Central memory CD8-positive, alpha-beta T cell (primary cell): ENCODE measurements at regions not wholly inside any gene's neighbourhood (a gene's known extent, or its start where the extent isn't known, plus 50 kb on each side); places are given as distances from the start of the nearest gene placed in this dataset.
"Not testable (repeated sequence)": the region's sequence is repeated elsewhere in the genome, so short reads cannot be mapped to it uniquely, and the experiment has no call there.

Experiments
- ATAC-seq: fragments of 150-1000 bp; cut with Tn5 transposase; replicated peaks from 2 replicates; pipeline ENCODE4 v1.10.0; 2022; ENCODE audit warnings: mild to moderate bottlenecking, moderate FRiP score, moderate number of reproducible peaks; ENCODE audit not compliant: poor library complexity, severe bottlenecking; ENCODE audit errors: extremely low read depth
- DNase-seq, 2 donors: peaks; one replicate each; pipeline ENCODE4 v3.0.0; 2021; ENCODE audit warnings: low spot score in 2 of 2
- H3K27ac Mint-ChIP-seq: one replicate; pipeline ENCODE4 v1.8.0; 2022; ENCODE audit warnings: low read depth, mild to moderate bottlenecking, moderate library complexity, mixed read lengths
- H3K27me3 Mint-ChIP-seq: one replicate; pipeline ENCODE4 v1.8.0; 2022; ENCODE audit warnings: mixed read lengths
- H3K36me3 Mint-ChIP-seq: one replicate; pipeline ENCODE4 v1.8.0; 2022; ENCODE audit warnings: mild to moderate bottlenecking, moderate library complexity, mixed read lengths; ENCODE audit not compliant: insufficient read depth
- H3K4me1 Mint-ChIP-seq: one replicate; pipeline ENCODE4 v1.8.0; 2022; ENCODE audit warnings: mixed read lengths
- H3K4me3 Mint-ChIP-seq: one replicate; pipeline ENCODE4 v1.8.0; 2022; ENCODE audit warnings: mild to moderate bottlenecking, moderate library complexity, mixed read lengths
- H3K9me3 Mint-ChIP-seq: one replicate; pipeline ENCODE4 v1.8.0; 2022; ENCODE audit warnings: mixed read lengths

GRCh38 chr7:56697058-56697457 is 435.2 kb downstream of the ZNF479 start:
- H3K27ac Mint-ChIP-seq, H3K27me3 Mint-ChIP-seq, H3K4me3 Mint-ChIP-seq, H3K36me3 Mint-ChIP-seq, ATAC-seq, H3K4me1 Mint-ChIP-seq, DNase-seq: not testable (repeated sequence)
- H3K9me3 Mint-ChIP-seq = peaks cover 24% of the 10 kb centered on the region

- no peaks in the 10 kb centered on the region for H3K4me1 Mint-ChIP-seq
- no peak overlapping the region for H3K4me3 Mint-ChIP-seq
- ATAC-seq = no peak
- H3K27ac Mint-ChIP-seq = no peak overlapping the region
- H3K27me3 Mint-ChIP-seq = no peaks in the 10 kb centered on the region
- H3K36me3 Mint-ChIP-seq = no peaks in the 10 kb centered on the region
- no peak for DNase-seq
- peaks cover 17% of the 10 kb centered on the region for H3K9me3 Mint-ChIP-seq
Observed at GRCh38 chr7:56686276-56686859, 445.9 kb downstream of the ZNF479 start.

DNA sequence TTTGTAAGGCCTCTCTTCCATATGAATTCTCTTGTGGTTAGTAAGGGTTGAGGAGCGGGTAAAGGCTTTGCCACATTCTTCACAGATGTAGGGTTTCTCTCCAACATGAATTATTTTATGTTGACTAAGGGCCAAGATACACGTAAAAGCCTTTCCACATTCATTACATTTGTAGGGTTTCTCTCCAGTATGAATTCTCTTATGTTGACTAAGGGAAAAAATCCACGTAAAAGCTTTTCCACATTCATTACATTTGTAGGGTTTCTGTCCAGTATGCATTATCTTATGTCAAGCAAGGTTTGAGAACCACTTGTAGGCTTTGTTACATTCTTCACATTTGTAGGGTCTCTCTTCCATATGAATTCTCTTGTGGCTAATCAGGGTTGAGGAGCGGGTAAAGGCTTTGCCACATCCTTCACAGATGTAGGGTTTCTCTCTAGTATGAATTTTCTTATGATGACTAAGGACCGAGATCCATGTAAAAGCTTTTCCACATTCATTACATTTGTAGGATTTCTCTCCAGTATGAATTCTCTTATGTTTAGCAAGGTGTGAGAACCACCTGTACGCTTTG is 493.0 kb downstream of the ZNF479 start:
- Mint-ChIP-seq H3K4me3 (no peak overlapping the region), H3K4me1 (no peaks in the 10 kb centered on the region), H3K9me3 (peaks cover 44% of the 10 kb centered on the region), H3K27me3 (no peaks in the 10 kb centered on the region), H3K27ac (no peak overlapping the region), H3K36me3 (no peaks in the 10 kb centered on the region)
- ATAC-seq = no peak
- DNase-seq = no peak

DNA sequence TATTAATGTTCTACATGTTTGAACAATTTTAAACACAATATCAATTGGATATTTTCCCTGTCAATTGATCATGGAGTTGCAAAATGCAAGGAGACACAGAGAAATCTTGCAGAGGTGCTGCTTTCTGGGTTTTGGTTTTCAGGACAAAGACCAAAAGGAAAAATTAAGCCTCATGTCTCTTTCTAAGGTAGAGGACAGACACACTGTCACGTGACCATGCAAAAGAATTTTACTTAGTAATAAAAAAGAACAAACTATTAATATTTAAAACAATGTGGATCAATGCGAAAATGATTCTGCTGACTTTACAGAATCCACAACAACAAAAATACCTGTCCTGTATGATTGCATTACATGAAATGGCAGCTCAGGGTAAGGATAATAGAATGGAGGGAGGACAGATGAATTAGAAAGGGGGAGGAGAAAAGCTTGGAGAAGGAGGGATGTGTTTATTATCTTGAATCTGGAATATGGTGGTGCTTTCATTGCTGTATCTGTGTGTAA is 493.7 kb upstream of the NUPR2 start:
- ATAC-seq = no peak

DNA sequence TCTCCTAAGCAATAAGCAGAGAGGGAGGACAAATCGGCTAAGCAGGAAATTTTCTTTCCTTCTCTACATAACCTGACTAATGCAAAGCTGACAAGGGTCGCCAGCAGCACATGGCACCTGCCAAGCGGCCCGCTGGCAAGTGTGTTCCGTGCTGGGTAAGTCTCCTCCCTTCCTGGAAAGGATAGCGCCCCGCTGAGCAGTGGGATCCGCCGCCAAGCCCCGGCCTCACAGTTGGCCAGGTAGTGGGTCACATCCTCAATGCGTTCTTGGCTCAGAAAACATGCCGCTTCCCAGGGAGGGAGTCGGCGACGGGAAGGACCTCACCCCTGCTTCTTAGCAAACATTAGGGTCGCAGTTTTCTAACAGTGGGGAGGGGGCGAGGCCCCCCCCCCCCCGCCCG is 488.9 kb upstream of the NUPR2 start:
- no peak overlapping the region for H3K27ac Mint-ChIP-seq
- H3K9me3 Mint-ChIP-seq = peaks cover 25% of the 10 kb centered on the region
- no peaks in the 10 kb centered on the region for H3K4me1 Mint-ChIP-seq
- H3K27me3 Mint-ChIP-seq = no peaks in the 10 kb centered on the region
- no peak overlapping the region for H3K4me3 Mint-ChIP-seq
- ATAC-seq (no peak), DNase-seq (no peak)
- H3K36me3 Mint-ChIP-seq = no peaks in the 10 kb centered on the region

More for the DNA sequence above, 493.7 kb upstream of the NUPR2 start:
- no peak overlapping the region for H3K4me3 Mint-ChIP-seq
- H3K27me3 Mint-ChIP-seq = no peaks in the 10 kb centered on the region
- no peaks in the 10 kb centered on the region for H3K36me3 Mint-ChIP-seq
- peaks cover 33% of the 10 kb centered on the region for H3K9me3 Mint-ChIP-seq
- H3K4me1 Mint-ChIP-seq = no peaks in the 10 kb centered on the region
- H3K27ac Mint-ChIP-seq = no peak overlapping the region
- DNase-seq = no peak

DNA sequence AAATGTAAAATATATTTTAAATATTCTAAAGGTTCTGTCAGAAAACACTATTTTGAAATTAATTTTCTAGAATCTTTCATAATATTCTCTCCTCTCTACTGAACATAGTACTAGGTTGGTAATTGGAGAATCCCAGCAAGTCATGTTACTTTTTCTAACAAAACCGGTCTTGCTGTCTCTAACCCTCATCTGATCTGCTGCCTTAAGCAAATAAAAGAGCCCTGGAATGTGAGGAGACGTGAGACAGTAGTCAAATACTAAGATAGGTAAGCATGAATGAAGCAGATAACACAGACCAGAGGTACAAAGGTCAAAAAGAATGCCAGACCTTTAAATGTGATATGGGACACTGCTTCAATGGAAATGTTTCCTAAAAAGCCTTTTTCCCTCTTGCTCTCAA is 462.4 kb upstream of the NUPR2 start:
- Mint-ChIP-seq H3K9me3 (peaks cover 15% of the 10 kb centered on the region), H3K27ac (no peak overlapping the region), H3K4me3 (no peak overlapping the region), H3K27me3 (no peaks in the 10 kb centered on the region), H3K4me1 (no peaks in the 10 kb centered on the region), H3K36me3 (peaks cover 2% of the 10 kb centered on the region)
- no peak for ATAC-seq
- DNase-seq = no peak

DNA sequence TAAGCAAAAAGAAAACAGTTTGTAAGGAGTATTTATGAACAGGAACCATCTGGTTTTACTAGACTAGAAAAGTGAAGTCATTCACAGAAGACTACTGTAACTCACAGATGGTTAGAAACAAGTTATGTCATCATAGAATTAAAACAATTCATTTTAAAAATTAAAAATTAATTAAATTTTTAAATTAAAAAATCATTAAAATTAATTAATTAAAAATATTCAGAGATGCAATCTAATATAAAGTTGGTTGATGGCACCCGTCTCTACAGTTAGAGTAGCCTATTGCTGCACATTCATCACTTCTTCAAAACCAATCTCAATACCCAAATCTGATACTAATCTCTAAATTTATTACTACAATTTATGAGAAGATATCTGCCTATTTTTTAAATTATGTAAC is 454.8 kb upstream of the NUPR2 start:
- no peak for ATAC-seq
- no peak overlapping the region for H3K27ac Mint-ChIP-seq
- no peak overlapping the region for H3K4me3 Mint-ChIP-seq

GRCh38 chr7:56538541-56539429 is 422.6 kb upstream of the NUPR2 start:
- Mint-ChIP-seq H3K36me3 (peaks cover 2% of the 10 kb centered on the region), H3K4me3 (no peak overlapping the region), H3K27me3 (no peaks in the 10 kb centered on the region), H3K9me3 (peaks cover 22% of the 10 kb centered on the region), H3K27ac (no peak overlapping the region), H3K4me1 (no peaks in the 10 kb centered on the region)
- DNase-seq (no peak), ATAC-seq (no peak)

More for the DNA sequence above, 454.8 kb upstream of the NUPR2 start:
- Mint-ChIP-seq H3K27me3 (no peaks in the 10 kb centered on the region), H3K9me3 (peaks cover 13% of the 10 kb centered on the region), H3K36me3 (no peaks in the 10 kb centered on the region), H3K4me1 (no peaks in the 10 kb centered on the region)
- no peak for DNase-seq

GRCh38 chr7:56537952-56538351 is 421.7 kb upstream of the NUPR2 start:
- Mint-ChIP-seq H3K4me3 (no peak overlapping the region), H3K27ac (no peak overlapping the region), H3K4me1 (no peaks in the 10 kb centered on the region), H3K36me3 (peaks cover 2% of the 10 kb centered on the region), H3K9me3 (peaks cover 27% of the 10 kb centered on the region), H3K27me3 (no peaks in the 10 kb centered on the region)
- ATAC-seq (no peak), DNase-seq (no peak)

DNA sequence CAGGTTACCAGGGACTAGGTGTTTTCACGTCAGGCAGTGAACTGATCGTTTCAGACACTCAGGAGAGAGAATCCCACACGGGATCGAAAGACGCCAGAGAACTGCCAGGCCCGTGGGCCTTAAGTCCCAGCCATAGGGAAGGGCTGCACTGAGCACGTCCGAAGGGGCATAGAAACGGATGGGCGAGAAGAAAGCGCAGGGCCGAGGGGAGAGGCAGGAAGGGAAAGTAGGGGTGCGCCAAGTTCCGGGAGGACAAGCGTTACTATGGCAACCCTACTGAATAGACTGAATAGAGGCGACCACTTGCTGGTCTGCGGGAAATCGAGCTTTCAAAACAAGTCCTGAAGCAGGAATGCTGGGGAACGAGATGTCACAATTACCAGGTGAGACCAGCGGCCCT is 421.3 kb upstream of the NUPR2 start:
- Mint-ChIP-seq H3K27me3 (no peaks in the 10 kb centered on the region), H3K4me3 (no peak overlapping the region), H3K4me1 (no peaks in the 10 kb centered on the region), H3K27ac (no peak overlapping the region), H3K36me3 (peaks cover 2% of the 10 kb centered on the region), H3K9me3 (peaks cover 27% of the 10 kb centered on the region)
- DNase-seq = no peak
- ATAC-seq = no peak

- Mint-ChIP-seq H3K4me3 (no peak overlapping the region), H3K27me3 (no peaks in the 10 kb centered on the region), H3K27ac (no peak overlapping the region), H3K9me3 (peaks cover 14% of the 10 kb centered on the region), H3K36me3 (no peaks in the 10 kb centered on the region), H3K4me1 (no peaks in the 10 kb centered on the region)
- DNase-seq = no peak
- no peak for ATAC-seq
Observed at GRCh38 chr7:56495165-56495564, 378.9 kb upstream of the NUPR2 start.

DNA sequence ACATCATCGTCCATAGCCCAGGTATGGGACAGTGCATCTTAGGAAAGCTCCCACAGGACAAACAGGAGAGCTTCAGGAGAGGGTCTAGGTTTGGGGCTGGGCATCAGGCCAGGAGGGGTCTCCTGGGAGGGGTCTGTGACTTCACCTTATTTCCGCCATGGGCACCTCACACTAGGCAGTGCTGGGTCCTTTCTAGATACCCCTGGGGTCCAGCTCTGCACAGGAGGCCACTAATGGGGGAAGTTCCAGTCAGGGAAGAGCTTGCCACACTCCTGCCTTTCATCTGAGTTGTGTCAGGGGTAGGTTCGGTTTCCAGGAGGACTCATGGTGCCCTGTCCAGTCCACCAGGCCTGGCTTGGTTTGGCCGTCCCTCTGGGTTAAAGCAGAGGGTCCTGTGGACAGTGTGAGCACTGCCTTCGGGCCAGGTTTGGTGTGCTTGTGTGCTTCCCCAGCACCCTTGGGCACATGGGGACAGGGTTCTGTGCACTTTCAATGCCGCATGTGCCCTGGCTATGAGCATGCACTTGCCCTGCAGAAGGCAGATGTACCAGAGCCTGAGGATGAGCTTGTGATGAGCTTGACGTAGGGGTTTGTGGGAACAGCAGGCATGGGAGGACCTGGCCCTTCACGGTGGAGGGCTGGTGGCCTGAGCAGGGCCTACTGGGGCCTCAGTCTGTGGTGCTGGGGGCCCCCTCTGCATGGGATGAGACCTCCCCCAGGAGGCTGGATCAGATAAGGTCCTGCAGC is 377.7 kb upstream of the NUPR2 start:
- Mint-ChIP-seq H3K4me1 (no peaks in the 10 kb centered on the region), H3K9me3 (peaks cover 16% of the 10 kb centered on the region), H3K4me3 (no peak overlapping the region), H3K27me3 (no peaks in the 10 kb centered on the region), H3K27ac (no peak overlapping the region), H3K36me3 (no peaks in the 10 kb centered on the region)
- ATAC-seq (no peak), DNase-seq (no peak)
